ENCODE measurements at regions not wholly inside any gene's neighbourhood (a gene's known extent, or its start where the extent isn't known, plus 50 kb on each side); places are given as distances from the start of the nearest gene placed in this dataset.
"Not testable (repeated sequence)": the region's sequence is repeated elsewhere in the genome, so short reads cannot be mapped to it uniquely, and the experiment has no call there.

DNA sequence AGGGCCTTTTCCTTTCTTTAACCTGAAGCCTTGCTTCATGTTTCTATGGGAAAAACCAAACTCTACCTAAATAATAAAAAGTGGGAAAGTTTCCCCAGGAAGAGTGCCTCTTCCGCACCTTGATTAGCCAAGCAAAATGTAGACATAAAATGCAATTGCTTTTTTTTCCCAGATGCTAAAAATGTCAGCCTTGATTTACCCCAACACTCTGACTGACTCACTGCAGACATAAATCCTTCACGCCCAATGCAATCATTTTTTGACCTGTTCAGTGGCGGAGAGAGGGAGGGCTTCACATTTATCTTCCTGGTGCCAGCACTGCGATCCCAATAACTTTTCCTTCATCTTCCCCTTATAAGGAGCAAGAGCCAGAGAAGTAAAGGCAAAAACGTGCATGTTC, 261.5 kb downstream of the SEC16B start:
- DNase-seq, result no peak

DNA sequence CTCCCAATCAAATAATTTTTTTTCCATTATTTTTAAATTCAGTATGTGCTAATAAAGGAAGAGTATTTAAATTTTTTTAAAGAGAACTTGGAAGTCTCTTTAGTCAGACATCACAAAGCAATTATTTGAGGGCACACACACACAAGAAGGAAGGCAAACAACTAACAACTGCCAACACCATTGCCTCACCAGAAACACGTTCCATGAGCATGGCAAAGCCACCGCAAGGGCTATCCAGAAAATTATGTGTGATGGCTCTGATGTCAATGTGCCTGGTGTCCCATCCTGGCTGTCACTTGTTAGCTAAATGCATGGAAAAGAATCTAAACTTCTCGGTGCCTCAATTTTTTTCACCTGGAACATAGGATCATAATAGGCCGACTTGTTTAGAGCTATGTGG, 262.9 kb downstream of the SEC16B start:
- DNase-seq, result no peak

DNA sequence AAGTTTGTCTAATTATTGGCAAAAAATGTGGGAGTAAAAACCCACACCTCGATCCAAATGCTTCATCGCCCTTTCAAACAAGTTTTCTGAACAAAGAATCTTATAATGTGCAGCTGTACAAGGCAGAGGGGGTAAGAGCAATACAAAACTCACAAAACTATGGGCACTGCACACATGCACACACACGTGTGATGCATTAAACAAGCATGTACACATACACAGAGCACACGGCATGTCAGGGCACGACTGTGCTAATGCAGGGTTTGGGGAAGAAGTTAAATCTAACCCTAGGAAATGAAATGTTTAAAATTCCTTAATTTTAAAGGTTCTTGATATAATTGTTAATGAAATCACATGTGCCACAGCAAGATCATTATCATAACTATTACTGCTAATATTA, 264.0 kb downstream of the SEC16B start:
- DNase-seq, result no peak

DNA sequence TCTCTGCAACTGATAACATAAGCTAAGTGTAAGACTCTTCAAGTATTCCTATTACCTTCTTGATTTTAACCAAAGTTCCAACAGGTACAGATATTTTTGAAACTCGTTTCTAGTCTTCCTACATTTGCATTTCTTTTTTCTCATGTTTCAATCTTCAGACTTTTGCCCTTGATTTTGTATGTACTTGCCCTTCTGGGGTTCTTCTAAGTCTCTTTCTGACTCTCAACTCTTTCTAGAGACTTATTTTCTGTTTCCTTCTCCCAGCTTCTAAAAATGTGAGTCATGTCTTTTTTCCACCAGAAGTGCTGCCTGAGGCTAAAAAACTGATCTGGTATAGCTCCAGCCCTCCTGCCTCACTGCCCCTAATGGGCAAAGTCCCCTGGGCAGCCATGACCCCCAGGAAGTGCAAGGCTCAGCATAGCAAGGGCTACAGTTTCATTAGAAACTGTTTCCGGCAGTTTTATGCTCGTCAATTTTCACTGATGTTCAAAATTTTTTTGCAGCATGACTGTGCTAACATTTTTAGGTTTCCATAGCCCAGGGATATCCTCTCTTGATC, 265.9 kb downstream of the SEC16B start:
- no peak for DNase-seq

DNA sequence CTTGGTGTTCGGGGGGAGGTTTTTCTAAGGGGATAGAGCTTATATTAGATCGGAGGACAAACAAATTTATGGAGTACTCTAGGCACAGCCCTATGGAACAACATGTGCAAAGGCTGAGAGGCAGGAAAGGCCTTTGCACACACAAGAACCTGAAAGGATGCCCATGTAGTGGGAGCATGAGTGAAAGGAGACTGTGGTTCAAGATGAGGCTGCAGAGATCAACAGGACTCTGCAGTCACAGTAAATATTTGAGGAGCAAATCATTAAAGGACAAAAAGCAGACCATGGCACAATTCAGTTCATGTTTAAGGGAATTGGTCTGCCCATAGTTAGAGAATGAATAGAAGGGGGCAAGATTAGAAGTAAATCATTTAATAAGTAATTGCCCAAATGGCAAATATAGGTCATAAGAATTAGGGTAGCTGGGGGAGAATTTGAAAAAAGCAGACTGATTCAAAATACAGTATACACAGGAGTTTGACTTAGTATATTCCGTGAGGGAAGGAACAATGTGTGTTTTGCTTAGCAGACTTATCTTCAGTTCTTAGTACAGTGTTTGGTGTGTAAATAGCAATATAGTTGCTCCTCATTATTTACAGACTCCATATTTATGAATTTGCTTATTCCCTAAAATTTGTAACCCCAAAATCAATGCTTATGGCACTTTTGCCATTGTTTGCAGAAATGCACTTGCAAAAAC, 268.1 kb downstream of the SEC16B start:
- no peak for DNase-seq

DNA sequence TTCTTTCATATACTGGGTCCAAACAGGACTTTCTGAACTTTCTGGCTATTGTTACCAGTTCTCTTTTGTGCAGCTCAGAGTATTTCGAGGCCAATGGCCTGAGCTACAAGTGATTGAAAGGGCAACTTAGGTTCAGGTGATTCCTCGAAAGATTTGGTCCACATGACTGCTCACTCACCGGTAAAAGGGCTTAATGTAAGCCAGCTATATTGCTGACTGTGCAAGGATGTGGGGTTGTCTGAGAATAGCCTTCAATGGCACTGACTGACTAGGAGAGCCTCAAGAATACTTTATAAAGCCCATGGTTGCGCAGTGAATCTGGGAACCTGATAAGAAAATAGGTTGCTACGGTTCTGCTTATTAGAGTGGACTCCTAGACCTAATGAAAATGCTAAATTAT, 269.0 kb downstream of the SEC16B start:
- DNase-seq, result no peak

DNA sequence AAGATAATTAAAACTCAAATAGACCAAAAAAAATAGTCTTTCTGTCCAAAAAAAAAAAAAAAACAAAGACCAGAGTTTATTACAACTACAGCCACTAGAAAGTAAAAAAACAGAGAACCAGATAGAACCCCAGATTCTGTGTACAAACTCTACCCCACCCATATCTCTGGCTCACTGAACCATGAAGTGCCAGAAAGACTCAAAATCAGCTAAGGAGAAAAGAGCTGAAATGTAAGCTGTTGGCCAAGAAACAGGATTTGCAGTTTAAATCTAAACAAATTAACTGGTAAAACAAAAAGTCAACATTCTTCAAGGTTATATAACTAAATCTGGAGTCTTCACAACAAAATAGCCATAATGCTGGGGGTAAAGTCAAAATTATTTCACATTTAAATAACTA, 278.9 kb downstream of the SEC16B start:
- no peak for DNase-seq

DNA sequence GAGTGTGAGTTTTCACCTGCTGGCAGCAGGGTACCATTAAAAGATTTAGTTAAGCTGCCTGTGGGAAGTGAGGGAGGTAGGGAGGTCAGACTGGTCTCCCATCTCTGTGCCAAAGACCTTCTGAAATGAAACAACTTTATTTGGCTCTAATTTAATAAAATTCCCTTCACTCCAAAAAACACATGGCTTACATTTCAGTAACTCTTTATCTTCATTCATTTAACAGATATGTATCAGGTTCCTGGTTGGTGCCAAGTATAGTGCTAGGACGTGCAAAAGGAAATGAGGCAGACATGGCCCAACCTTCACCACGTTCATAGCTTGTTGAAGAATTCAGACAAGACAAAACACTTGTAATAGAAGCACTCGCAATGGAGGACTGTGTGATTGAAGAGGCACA, 282.3 kb downstream of the SEC16B start:
- no peak for DNase-seq

DNA sequence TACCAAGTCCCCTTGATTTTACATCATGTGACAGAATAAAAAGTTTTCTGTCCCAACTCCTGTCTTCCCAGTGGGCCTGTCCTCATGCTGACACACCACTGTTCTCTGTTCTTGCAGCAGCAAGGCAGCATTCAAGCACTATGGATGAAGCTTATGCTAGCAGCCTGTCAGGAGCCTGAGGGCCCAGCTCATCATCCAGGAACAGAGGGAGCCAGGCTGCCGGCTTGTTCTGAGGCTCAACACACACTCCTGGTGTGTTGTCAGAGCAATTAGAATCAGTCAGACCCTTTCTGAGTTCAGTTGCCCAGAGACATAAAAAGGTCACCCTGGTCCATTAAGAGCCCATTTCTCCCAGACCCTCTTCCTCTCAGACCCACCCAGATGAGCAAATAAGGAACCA, 282.9 kb downstream of the SEC16B start:
- DNase-seq, result no peak

DNA sequence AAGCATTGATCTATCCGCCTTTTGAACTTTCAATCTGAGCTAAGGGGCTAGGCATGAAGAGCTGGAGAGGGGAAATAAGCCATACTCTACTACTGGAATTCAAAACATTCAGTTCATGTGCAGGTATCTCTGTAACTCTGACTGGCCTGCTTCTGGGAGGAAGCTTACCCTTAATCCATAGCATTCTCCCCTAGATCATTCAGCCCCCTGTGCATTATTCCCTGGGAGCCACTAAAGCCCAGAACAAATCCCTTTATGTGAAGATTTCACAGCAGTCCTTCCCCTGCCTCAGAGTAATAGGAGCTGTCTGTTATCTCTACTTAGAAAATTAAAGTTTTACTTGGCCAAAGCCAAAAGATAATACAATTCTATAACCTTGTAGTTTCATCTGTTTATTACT, 300.7 kb downstream of the SEC16B start:
- no peak for DNase-seq

DNA sequence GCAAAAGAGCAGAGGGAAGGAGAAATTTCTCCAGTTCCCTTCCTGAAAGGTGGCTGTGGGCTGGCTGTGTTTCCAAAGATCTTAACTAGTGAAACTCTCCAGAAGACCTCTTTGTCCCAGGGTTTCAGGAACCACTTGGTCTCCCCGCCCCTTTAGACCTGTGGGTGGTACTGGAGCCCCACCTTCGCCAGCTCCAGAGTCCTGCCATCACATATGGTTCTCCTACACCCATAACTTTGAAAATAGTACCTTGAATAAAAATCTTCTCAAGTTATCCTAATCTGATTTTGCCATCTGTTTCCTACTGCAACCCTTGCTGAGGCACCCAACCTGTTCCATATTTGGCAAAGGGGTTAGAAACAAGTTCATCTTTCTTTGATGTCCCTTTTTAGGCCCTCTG, 303.9 kb downstream of the SEC16B start:
- no peak for DNase-seq

DNA sequence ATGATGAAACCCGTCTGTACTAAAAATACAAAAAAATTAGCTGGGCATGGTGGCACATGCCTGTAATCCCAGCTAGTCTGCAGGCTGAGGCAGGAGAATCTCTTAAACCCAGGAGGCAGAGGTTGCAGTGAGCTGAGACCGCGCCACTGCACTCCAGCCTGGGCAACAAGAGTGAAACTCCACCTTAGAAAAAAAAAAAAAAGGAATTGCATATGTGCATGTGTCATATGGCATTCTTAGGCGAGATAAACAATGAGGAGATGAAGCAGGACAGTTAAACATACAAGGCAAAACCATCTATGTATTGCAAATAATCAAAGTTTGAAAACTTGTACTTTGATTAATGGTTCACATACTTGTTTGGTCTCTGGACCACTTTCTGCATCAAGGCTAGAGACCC, 305.1 kb downstream of the SEC16B start:
- DNase-seq, result not testable (repeated sequence)

DNA sequence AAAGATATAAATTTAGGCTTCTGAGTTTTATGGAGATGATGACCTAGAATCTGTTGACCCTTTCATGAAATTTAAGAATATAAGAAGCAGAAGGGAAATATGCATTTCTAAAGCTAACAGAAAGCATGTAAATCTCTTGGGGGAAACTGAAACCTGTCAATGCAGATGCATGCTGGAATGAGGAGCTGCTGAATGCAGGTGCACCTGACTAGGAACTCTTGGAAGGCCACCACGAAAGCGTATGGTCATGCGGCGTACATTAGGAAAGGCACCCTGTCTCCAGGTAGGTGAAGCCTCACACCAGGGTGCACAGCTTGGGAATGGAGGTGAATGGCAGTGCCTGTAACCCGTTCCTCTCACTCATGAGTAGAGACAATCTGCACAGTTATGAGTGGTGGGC, 309.7 kb downstream of the SEC16B start:
- no peak for DNase-seq

DNA sequence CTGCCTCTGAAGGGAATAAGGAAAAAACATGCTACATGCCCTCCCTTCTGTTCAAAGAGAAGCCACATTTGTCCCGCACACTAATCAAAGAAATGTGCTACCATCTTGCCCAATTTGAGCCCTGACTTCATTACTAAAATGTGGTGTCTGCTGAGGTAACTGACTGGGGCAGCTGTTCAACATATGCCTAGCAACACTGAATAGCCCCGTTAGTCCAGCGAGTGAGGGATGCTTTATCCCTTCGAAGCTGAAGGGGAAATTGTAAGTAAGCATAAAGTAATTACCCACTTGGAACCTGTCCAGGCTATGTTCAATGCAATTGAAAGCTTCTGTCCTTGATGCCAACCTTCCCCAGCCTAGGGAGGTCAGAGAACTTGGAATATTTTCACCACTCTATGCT, 310.6 kb downstream of the SEC16B start:
- no peak for DNase-seq

DNA sequence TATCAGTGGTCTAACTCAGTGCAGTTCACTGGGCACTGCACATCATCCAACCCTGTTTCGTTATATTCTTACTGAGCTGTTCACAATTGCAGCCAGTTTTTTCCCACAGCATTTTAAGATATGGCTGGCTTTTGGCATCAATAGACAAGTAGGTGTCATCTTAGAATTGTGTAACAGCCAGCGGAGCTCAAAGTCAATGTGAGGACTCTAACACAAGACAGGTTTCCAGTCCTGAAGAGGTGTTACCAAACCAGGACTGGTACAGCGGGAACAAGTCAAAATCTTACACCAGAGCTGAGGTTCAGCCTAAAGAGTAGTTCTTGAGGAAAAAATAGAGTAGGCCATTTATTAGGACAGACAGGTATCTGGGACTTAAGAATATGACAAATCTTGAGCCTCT, 313.3 kb downstream of the SEC16B start:
- no peak for DNase-seq

DNA sequence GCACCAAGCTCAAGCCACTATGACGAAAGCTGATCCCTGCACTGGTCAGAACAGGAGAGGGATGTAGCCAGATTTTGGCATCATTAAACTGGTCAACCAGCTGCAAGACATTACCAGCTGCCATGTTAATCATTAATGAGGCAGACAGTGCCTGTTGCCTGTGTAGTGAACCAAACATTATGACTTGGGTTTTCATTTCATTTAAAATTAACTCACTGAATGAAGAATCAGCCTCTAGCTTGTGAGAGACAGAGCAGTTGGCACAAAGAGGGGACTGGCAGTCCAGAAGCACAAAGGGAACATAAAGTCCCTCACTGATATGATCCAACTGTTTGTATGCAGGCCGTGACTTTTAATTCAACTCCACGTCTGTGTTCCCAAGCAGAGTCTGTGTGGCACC, 318.9 kb downstream of the SEC16B start:
- no peak for DNase-seq

DNA sequence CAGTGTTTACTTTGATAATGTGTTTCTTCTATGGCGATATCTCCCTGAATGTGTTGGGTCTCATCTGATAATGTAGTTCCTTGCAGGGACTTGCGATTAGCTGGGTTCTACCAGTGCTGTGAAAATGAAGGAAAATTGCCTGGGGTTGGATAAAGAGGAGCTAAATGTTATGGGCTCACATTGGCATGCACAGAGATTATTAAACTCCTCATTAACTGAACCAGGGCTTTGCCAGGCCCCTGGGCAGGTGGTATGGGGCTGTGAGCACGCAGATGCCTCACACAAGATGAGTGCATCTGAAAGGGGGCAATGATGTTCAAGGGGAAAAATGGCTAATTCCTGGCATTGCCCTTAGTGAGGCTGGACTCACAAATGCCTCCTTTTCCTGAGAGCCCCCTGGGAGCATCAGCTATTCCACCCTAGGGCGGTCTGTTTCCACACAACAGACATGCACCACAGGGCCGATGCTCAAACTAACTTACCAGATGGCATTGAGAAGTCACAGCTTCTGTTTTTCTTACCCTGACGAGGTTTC, 321.1 kb downstream of the SEC16B start:
- DNase-seq, result no peak

DNA sequence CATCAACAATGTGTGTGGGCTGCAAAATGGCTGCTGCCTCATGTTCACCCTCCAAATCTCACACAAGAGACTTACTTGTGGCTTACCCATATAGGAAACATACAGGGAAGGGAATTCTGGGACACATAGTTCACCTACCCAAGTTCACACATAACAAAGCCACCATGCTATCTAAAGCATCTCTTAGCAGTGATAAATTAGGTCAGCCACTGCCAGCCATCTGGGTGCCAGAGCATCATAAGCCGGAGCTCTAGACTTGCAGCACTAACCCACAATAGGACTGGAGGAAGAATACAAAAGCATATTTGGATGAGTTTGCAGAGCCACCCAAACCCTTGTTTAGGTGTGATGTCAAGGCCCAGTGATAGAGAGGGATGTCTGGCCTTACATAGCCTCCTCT, 321.7 kb downstream of the SEC16B start:
- DNase-seq, result no peak

DNA sequence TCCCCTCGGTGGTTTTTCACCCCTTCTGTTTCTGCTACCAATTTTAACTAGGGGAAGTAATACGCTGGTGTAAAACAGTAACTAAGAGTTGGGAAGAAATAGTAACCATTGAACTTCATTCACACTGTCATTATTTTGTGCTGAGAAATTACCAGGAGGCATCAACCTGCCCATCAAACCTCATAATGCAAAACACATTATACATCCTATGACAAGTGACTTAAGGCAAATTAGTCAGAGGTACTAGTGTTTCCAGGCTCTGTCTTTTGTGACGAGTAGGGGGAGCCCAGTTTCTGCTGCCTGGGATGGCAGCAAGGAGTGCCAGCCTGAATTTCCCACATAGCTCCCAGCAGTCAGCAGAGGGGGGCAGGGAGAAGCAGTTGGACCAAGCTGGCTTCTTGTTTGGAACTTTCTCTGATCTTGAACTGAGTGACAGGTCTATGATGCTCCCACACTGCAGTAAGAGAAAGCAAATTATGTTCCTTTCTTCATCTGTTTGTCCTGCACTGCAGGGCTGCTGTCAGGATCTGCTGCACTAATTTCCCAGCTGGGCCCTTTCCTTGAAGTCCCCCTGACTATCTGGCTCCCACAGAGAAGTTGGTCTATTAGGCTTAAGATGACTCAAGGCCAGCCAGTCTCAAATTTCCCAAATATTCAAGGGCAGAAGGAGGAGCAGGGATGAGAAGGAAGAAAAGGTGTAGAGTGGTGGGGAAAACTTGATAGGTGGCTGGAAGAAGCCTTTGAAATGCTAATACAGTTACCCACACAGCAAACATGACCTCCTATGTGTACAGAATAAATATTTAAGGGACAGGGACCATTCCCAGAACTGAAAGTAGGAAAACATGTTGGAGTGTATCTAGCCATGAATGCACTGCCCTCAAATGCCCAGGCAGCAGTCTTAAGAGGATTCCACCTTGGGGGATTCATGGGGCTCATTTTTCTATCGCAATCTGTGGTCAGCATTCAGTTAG, 322.8 kb downstream of the SEC16B start:
- DNase-seq, result no peak

DNA sequence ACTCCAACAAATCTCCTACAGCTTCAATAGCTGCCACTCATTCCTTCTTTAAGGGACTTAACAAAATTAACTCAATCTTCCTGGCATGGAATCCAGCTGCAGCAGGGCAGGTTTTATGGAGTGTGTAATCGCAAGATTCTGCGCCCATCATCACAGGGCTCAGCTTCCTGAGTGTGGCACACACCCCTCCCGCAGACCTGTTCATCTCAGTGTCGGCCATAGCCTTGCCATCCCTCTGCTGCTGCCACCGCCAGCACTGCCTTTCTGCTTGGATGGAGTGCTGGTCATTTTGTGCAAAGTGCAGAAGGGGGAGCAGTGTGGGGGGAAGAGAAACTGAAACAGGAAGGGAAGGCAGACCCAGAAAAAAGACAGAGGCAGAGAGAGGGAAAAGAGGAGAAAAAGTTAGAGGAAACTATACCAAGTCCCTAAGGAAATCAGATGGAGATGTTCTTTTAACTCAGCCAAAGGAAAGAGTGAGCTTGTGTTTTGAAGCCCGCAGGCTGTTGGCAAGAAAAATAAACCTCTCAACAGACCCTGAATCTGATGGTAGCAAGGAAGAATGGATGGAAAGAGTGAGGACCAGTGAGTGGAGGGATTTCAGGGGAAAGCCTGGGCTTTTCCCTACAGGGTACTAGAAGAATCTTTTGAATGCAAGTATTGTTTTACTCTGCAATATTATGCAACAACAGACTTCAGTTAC, 324.2 kb downstream of the SEC16B start:
- no peak for DNase-seq

DNA sequence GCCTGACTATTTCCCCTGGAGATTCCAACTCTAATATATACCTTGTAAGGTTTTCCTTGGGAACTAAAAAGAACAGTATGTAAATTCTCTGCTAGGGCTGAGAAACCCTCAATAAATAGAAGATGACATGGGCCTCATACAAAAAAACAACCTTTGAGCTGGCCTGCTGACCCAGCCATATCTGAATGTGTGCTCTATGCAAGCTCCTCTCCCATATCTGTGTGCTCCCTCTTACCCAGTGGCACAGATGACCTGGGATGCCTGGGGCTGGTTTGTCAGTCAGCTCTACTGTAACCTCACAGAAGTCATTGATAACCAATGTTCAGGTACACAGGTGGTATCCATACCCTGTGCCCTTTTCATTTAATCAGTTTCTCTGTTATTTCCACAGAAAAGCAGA, 329.2 kb downstream of the SEC16B start:
- no peak for DNase-seq

DNA sequence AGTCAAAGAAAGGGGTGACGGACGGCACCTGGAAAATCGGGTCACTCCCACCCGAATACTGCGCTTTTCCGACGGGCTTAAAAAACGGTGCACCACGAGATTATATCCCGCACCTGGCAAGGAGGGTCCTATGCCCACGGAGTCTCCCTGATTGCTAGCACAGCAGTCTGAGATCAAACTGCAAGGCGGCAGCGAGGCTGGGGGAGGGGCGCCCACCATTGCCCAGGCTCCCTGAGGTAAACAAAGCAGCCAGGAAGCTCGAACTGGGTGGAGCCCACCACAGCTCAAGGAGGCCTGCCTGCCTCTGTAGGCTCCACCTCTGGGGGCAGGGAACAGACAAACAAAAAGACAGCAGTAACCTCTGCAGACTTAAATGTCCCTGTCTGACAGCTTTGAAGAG, 335.7 kb downstream of the SEC16B start:
- not testable (repeated sequence) for DNase-seq
